IPS DF 6.9 (cell line): ENCODE measurements at regions not wholly inside any gene's neighbourhood (a gene's known extent, or its start where the extent isn't known, plus 50 kb on each side); places are given as distances from the start of the nearest gene placed in this dataset.
"Not testable (repeated sequence)": the region's sequence is repeated elsewhere in the genome, so short reads cannot be mapped to it uniquely, and the experiment has no call there.

Experiments
- DNase-seq: peaks from one replicate; pipeline ENCODE4 v3.0.0-alpha.2; 2013; ENCODE audit warnings: low read depth, low spot score
- H3K27ac ChIP-seq: one replicate; pipeline ENCODE4 v1.5.1; 2013; ENCODE audit warnings: low read length, control low read depth
- H3K27me3 ChIP-seq: 2 replicates; pipeline ENCODE4 v1.6.1; 2013; ENCODE audit warnings: mild to moderate bottlenecking, low read length; ENCODE audit not compliant: control insufficient read depth, insufficient read depth
- H3K36me3 ChIP-seq: 2 replicates; pipeline ENCODE4 v1.6.1; 2013; ENCODE audit warnings: low read length; ENCODE audit not compliant: control insufficient read depth, insufficient read depth
- H3K4me1 ChIP-seq: 2 replicates; pipeline ENCODE4 v1.6.1; 2013; ENCODE audit warnings: low read length; ENCODE audit not compliant: control insufficient read depth, insufficient read depth
- H3K4me3 ChIP-seq: 2 replicates; pipeline ENCODE4 v1.5.1; 2013; ENCODE audit warnings: mild to moderate bottlenecking, low read length
- H3K9me3 ChIP-seq: 2 replicates; pipeline ENCODE4 v1.6.1; 2013; ENCODE audit warnings: low read length, inconsistent platforms; ENCODE audit not compliant: control insufficient read depth, insufficient read depth
- WGBS: extraction: QIAGEN DNeasy Blood & Tissue Kit; methylation state at CpG from one replicate; pipeline ENCODE4 v1.1.7; 2013; ENCODE audit warnings: mixed read lengths, missing lambda C conversion rate; ENCODE audit not compliant: insufficient read length, insufficient coverage; 5-methylcytosine and 5-hydroxymethylcytosine counted together

- Histone ChIP-seq H3K9me3 (no peaks in the 10 kb centered on the region), H3K36me3 (no peaks in the 10 kb centered on the region), H3K4me1 (no peaks in the 10 kb centered on the region), H3K27me3 (no peaks in the 10 kb centered on the region), H3K27ac (no peak overlapping the region), H3K4me3 (no peak overlapping the region)
- DNase-seq: no peak
- no CpG with 5 or more reads among the region's 3 CpGs for WGBS
Observed at GRCh38 chr12:59122784-59123183, 202.5 kb upstream of the LRIG3 start.

GRCh38 chr12:59121451-59121850 lies 201.1 kb upstream of the LRIG3 start:
- Histone ChIP-seq H3K27me3 (no peaks in the 10 kb centered on the region), H3K9me3 (no peaks in the 10 kb centered on the region), H3K36me3 (no peaks in the 10 kb centered on the region), H3K27ac (no peak overlapping the region), H3K4me3 (no peak overlapping the region), H3K4me1 (no peaks in the 10 kb centered on the region)
- no CpG with 5 or more reads among the region's 2 CpGs for WGBS
- no peak for DNase-seq

DNA sequence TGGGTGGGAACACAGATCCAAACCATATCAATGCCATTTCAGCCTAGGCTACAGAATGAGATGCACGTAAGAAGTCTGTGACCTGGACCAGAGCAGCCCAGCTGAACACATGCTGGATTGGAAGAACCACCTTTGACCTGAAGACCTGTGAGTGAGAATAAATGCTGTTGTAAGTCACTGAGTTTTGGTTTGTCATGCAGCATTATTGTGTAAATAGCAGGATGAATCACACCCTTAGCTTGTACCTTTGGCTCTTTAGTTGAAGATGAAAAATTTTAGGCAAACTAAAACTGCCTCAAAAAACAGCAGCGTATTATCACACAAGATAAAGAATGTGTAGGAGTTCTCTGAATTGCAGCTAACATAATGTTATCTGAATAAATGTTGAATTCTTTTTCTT lies 199.4 kb upstream of the LRIG3 start:
- Histone ChIP-seq H3K36me3 (no peaks in the 10 kb centered on the region), H3K27ac (no peak overlapping the region), H3K4me3 (no peak overlapping the region), H3K4me1 (no peaks in the 10 kb centered on the region), H3K27me3 (no peaks in the 10 kb centered on the region), H3K9me3 (no peaks in the 10 kb centered on the region)
- no CpG with 5 or more reads among the region's 2 CpGs for WGBS
- DNase-seq: no peak

DNA sequence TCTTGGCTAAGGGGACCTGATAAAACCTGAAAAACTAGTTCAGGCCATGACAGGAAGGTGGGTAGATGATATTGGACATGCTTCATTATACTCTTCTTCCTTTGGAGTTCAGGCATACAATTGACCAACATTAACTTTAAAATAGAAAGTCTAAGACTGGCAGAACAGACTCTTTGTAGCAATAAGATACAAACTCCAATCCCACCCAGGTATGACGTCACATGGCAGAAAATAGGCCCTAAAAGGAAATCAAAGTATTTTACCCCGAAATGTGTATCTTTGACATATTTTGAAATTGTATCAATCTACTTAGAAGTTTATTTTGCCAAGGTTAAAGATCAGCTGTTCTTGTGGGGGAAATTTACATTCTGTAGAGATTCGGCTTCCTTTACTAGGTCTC lies 198.1 kb upstream of the LRIG3 start:
- DNase-seq: no peak
- Histone ChIP-seq H3K9me3 (no peaks in the 10 kb centered on the region), H3K36me3 (no peaks in the 10 kb centered on the region), H3K27ac (no peak overlapping the region), H3K4me3 (no peak overlapping the region), H3K4me1 (no peaks in the 10 kb centered on the region), H3K27me3 (no peaks in the 10 kb centered on the region)
- no CpG with 5 or more reads among the region's 3 CpGs for WGBS

DNA sequence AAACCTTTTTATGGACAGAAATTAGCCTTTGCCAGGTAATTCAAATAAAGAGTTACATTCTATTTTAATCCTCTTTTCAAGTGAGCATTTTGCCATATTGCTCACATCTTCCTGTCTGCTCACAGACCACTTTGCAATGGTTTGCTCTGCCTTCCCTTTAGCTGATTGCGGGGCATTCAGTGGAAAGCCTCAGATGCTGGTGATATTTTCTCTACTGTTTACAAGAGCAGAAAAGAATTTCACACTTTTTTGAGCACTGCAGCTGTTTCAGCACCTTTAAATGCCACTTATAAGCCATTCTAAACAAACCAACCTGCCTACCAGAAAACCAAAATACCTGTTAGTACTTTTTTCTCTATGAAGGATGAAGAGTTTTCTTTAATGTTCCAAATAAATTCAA lies 195.7 kb upstream of the LRIG3 start:
- WGBS: no CpG with 5 or more reads among the region's 1 CpG
- Histone ChIP-seq H3K27ac (no peak overlapping the region), H3K4me3 (no peak overlapping the region)

GRCh38 chr12:59115526-59115925 lies 195.2 kb upstream of the LRIG3 start:
- Histone ChIP-seq H3K27me3 (no peaks in the 10 kb centered on the region), H3K9me3 (no peaks in the 10 kb centered on the region), H3K27ac (no peak overlapping the region), H3K4me1 (no peaks in the 10 kb centered on the region), H3K4me3 (no peak overlapping the region), H3K36me3 (no peaks in the 10 kb centered on the region)
- no CpG with 5 or more reads among the region's 4 CpGs for WGBS
- no peak for DNase-seq

More for the DNA sequence above, 195.7 kb upstream of the LRIG3 start:
- no peaks in the 10 kb centered on the region for H3K9me3 ChIP-seq
- DNase-seq: no peak
- no peaks in the 10 kb centered on the region for H3K4me1 ChIP-seq
- H3K36me3 ChIP-seq: no peaks in the 10 kb centered on the region
- H3K27me3 ChIP-seq: no peaks in the 10 kb centered on the region

- H3K4me3 ChIP-seq: no peak overlapping the region
- H3K27me3 ChIP-seq: no peaks in the 10 kb centered on the region
- no CpG with 5 or more reads among the region's 12 CpGs for WGBS
- H3K9me3 ChIP-seq: no peaks in the 10 kb centered on the region
- no peaks in the 10 kb centered on the region for H3K4me1 ChIP-seq
- H3K36me3 ChIP-seq: no peaks in the 10 kb centered on the region
- no peak overlapping the region for H3K27ac ChIP-seq
- peak; percentile 55 for DNase-seq
Observed at GRCh38 chr12:59113831-59114615, 193.7 kb upstream of the LRIG3 start.

DNA sequence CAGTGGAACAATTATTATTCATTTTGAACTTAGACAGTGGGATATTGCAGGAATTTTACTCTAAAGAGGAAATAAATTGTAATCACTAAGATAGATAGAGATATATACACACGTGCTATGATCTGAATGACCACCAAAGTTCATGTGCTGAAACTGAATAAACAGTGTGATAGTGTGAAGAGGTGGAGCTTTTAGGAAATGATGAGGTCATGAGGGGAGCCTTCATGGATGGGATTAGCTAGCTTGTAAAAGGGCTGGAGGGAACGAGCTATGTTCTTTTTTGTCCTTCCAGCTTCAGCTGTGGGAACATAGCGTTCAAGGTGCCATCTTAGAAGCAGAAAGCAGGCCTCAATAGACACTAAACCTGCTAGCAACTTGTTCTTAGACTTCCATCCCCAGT lies 191.5 kb upstream of the LRIG3 start:
- no peak overlapping the region for H3K4me3 ChIP-seq
- no peak overlapping the region for H3K27ac ChIP-seq
- WGBS: no CpG with 5 or more reads among the region's 3 CpGs
- no peaks in the 10 kb centered on the region for H3K36me3 ChIP-seq
- no peaks in the 10 kb centered on the region for H3K9me3 ChIP-seq
- no peak for DNase-seq
- no peaks in the 10 kb centered on the region for H3K27me3 ChIP-seq
- peaks cover 1% of the 10 kb centered on the region; the same call in 1 of the 2 replicates for H3K4me1 ChIP-seq

DNA sequence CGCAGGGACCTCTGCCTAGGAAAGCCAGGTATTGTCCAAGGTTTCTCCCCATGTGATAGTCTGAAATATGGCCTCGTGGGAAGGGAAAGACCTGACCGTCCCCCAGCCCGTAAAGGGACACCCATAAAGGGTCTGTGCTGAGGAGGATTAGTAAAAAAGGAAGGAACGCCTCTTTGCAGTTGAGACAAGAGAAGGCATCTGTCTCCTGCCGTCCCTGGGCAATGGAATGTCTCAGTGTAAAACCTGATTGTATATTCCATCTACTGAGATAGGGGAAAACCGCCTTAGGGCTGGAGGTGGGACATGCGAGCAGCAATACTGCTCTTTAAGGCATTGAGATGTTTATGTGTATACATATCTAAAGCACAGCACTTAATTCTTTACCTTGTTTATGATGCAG lies 188.2 kb upstream of the LRIG3 start:
- not testable (repeated sequence) for H3K27me3 ChIP-seq, H3K4me1 ChIP-seq, DNase-seq, H3K4me3 ChIP-seq, H3K9me3 ChIP-seq, H3K27ac ChIP-seq, H3K36me3 ChIP-seq
- no CpG with 5 or more reads among the region's 8 CpGs for WGBS

- Histone ChIP-seq H3K4me1 (no peaks in the 10 kb centered on the region), H3K27ac (no peak overlapping the region), H3K36me3 (no peaks in the 10 kb centered on the region), H3K4me3 (no peak overlapping the region), H3K9me3 (no peaks in the 10 kb centered on the region), H3K27me3 (no peaks in the 10 kb centered on the region)
- DNase-seq: no peak
- no CpG with 5 or more reads among the region's 4 CpGs for WGBS
Observed at GRCh38 chr12:59100585-59100984, 180.3 kb upstream of the LRIG3 start.

- H3K27ac ChIP-seq: no peak overlapping the region
- H3K36me3 ChIP-seq: no peaks in the 10 kb centered on the region
- no peak overlapping the region for H3K4me3 ChIP-seq
- no peak for DNase-seq
- no CpG with 5 or more reads among the region's 1 CpG for WGBS
- no peaks in the 10 kb centered on the region for H3K9me3 ChIP-seq
- no peaks in the 10 kb centered on the region for H3K27me3 ChIP-seq
- H3K4me1 ChIP-seq: no peaks in the 10 kb centered on the region
Observed at GRCh38 chr12:59097876-59098275, 177.6 kb upstream of the LRIG3 start.
